ENCODE measurements at regions not wholly inside any gene's neighbourhood (a gene's known extent, or its start where the extent isn't known, plus 50 kb on each side); places are given as distances from the start of the nearest gene placed in this dataset.

GRCh38 chr13:72221276-72221962 is 354.4 kb upstream of the DACH1 start:
- no peak overlapping the region for H2AFZ ChIP-seq (ENCODE audit: low read depth)
- H3K9ac ChIP-seq: no peak overlapping the region
- no peak overlapping the region for H3K4me2 ChIP-seq
- no peaks in the 10 kb centered on the region for H3K79me2 ChIP-seq (ENCODE audit: insufficient read depth, low read depth)
- no peak overlapping the region for H3K27ac ChIP-seq
- no peaks in the 10 kb centered on the region for H4K20me1 ChIP-seq (ENCODE audit: insufficient read depth)
- TF ChIP-seq, protein P1, sequence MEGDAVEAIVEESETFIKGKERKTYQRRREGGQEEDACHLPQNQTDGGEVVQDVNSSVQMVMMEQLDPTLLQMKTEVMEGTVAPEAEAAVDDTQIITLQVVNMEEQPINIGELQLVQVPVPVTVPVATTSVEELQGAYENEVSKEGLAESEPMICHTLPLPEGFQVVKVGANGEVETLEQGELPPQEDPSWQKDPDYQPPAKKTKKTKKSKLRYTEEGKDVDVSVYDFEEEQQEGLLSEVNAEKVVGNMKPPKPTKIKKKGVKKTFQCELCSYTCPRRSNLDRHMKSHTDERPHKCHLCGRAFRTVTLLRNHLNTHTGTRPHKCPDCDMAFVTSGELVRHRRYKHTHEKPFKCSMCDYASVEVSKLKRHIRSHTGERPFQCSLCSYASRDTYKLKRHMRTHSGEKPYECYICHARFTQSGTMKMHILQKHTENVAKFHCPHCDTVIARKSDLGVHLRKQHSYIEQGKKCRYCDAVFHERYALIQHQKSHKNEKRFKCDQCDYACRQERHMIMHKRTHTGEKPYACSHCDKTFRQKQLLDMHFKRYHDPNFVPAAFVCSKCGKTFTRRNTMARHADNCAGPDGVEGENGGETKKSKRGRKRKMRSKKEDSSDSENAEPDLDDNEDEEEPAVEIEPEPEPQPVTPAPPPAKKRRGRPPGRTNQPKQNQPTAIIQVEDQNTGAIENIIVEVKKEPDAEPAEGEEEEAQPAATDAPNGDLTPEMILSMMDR (conservative IDR thresholded peaks at IDR 0.05; ENCODE audit: low read depth, low read length): peak; percentile 65
- H3K27me3 ChIP-seq (ENCODE audit: insufficient read depth, low read depth): no peaks in the 10 kb centered on the region
- H3K4me3 ChIP-seq (IDR thresholded peaks at IDR 0.05; ENCODE audit: insufficient read depth, low read depth, low read length): no peak overlapping the region
- no peaks in the 10 kb centered on the region for H3K4me1 ChIP-seq (ENCODE audit: low read depth, poor library complexity, severe bottlenecking)
- no peaks in the 10 kb centered on the region for H3K36me3 ChIP-seq (ENCODE audit: insufficient read depth)

DNA sequence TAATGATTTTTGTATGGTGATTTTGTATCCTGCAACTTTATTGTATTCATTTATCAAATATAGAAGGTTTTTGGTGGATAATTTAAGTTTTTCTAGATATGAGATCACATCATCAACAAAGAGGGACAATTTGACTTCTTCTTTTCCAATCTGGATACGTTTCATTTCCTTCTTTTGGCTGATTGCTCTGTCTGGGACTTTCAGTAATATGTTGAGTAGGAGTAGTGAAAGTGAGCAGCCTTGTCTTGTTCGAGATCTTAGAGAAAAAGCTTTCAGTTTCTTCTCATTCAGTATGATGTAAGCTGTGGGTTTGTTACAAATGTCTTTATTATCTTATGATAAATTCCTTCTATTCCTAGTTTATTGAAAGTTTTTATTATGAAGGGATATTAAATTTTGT is 352.0 kb upstream of the DACH1 start:
- no peak overlapping the region for H2AFZ ChIP-seq (ENCODE audit: low read depth)
- no peaks in the 10 kb centered on the region for H3K79me2 ChIP-seq (ENCODE audit: insufficient read depth, low read depth)
- no peaks in the 10 kb centered on the region for H4K20me1 ChIP-seq (ENCODE audit: insufficient read depth)
- no peaks in the 10 kb centered on the region for H3K4me1 ChIP-seq (ENCODE audit: low read depth, poor library complexity, severe bottlenecking)
- no peak overlapping the region for H3K9ac ChIP-seq
- no peaks in the 10 kb centered on the region for H3K27me3 ChIP-seq (ENCODE audit: insufficient read depth, low read depth)
- no peaks in the 10 kb centered on the region for H3K36me3 ChIP-seq (ENCODE audit: insufficient read depth)
- no peak overlapping the region for H3K4me3 ChIP-seq (IDR thresholded peaks at IDR 0.05; ENCODE audit: insufficient read depth, low read depth, low read length)
- no peak overlapping the region for H3K27ac ChIP-seq
- no peak overlapping the region for H3K4me2 ChIP-seq
- TF ChIP-seq, protein P1 (conservative IDR thresholded peaks at IDR 0.05; ENCODE audit: low read depth, low read length): no peak

- Histone ChIP-seq H3K27me3 (ENCODE audit: insufficient read depth, low read depth) (no peaks in the 10 kb centered on the region), H3K36me3 (ENCODE audit: insufficient read depth) (no peaks in the 10 kb centered on the region), H3K79me2 (ENCODE audit: insufficient read depth, low read depth) (no peaks in the 10 kb centered on the region), H2AFZ (ENCODE audit: low read depth) (no peak overlapping the region), H3K4me3 (IDR thresholded peaks at IDR 0.05; ENCODE audit: insufficient read depth, low read depth, low read length) (no peak overlapping the region), H3K9ac (no peak overlapping the region), H3K4me2 (no peak overlapping the region), H3K27ac (no peak overlapping the region), H3K4me1 (ENCODE audit: low read depth, poor library complexity, severe bottlenecking) (no peaks in the 10 kb centered on the region), H4K20me1 (ENCODE audit: insufficient read depth) (no peaks in the 10 kb centered on the region)
- TF ChIP-seq, protein P1 (conservative IDR thresholded peaks at IDR 0.05; ENCODE audit: low read depth, low read length): no peak
Measured at GRCh38 chr13:72217142-72217541, 350.1 kb upstream of the DACH1 start.

GRCh38 chr13:72208112-72208645 is 341.2 kb upstream of the DACH1 start:
- no peaks in the 10 kb centered on the region for H3K79me2 ChIP-seq (ENCODE audit: insufficient read depth, low read depth)
- H3K4me2 ChIP-seq: no peak overlapping the region
- H3K4me3 ChIP-seq (IDR thresholded peaks at IDR 0.05; ENCODE audit: insufficient read depth, low read depth, low read length): no peak overlapping the region
- no peak overlapping the region for H3K9ac ChIP-seq
- TF ChIP-seq, protein P1 (conservative IDR thresholded peaks at IDR 0.05; ENCODE audit: low read depth, low read length): no peak
- H3K36me3 ChIP-seq (ENCODE audit: insufficient read depth): no peaks in the 10 kb centered on the region
- H3K4me1 ChIP-seq (ENCODE audit: low read depth, poor library complexity, severe bottlenecking): no peaks in the 10 kb centered on the region
- no peaks in the 10 kb centered on the region for H4K20me1 ChIP-seq (ENCODE audit: insufficient read depth)
- H3K27ac ChIP-seq: no peak overlapping the region
- no peak overlapping the region for H2AFZ ChIP-seq (ENCODE audit: low read depth)
- H3K27me3 ChIP-seq (ENCODE audit: insufficient read depth, low read depth): no peaks in the 10 kb centered on the region
